LNCaP clone FGC (cell line): ENCODE measurements at regions not wholly inside any gene's neighbourhood (a gene's known extent, or its start where the extent isn't known, plus 50 kb on each side); places are given as distances from the start of the nearest gene placed in this dataset.

Experiments
- DNase-seq: peaks from one replicate; pipeline ENCODE4 v3.0.0-alpha.2; 2011; ENCODE audit warnings: low read depth
- H3K4me3 ChIP-seq: 2 replicates; pipeline ENCODE4 v1.5.1; 2011; ENCODE audit warnings: mild to moderate bottlenecking, low read depth, low read length, control low read depth
- CTCF ChIP-seq: IDR thresholded peaks from 2 replicates; pipeline ENCODE4 v1.5.1; 2012; ENCODE audit warnings: mild to moderate bottlenecking; ENCODE audit not compliant: control insufficient read depth, insufficient read depth; ENCODE audit errors: extremely low read depth

GRCh38 chr14:76962303-76962660 lies 66.2 kb downstream of the IRF2BPL start:
- H3K4me3 ChIP-seq = no peak overlapping the region
- DNase-seq = no peak
- no peak for TF ChIP-seq CTCF

GRCh38 chr14:76961631-76962302 lies 66.7 kb downstream of the IRF2BPL start:
- TF ChIP-seq CTCF = no peak
- no peak overlapping the region for H3K4me3 ChIP-seq
- DNase-seq = no peak

DNA sequence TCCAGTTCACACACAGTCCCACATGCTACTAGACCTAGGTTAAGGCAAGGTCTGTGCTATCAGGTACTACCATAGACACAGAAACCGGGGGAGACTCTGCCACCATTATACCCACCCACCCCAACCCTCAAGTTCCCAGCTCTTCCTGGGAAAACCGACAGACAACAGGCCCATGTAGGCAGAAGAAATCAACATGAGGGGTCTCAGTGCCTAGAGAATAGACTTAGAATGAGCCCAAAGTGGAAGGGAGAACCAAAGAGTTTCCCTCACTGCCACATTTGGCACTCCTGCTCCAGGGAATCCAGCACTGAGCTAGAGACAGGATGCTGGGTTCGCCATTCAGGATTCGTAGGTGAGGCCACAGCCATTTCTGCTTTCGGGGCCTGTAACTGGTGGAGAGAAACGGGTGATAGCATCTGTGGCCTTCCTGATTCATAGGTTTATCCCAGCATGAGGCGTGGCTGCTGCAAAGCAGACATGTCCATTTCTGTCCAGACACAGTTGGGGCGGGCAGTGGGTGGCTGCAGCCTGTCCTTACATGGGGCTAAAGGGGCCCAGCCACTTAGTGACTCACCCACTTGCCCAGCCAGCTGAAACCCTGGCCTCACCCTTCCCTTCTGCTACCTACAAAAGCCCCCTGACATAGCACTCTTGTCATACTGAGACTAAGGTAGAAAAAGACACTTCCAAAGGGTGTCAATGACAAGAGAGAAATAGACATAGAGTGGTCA lies 69.4 kb downstream of the IRF2BPL start:
- TF ChIP-seq CTCF = no peak
- H3K4me3 ChIP-seq = no peak overlapping the region
- DNase-seq = no peak

- no peak for DNase-seq
- no peak overlapping the region for H3K4me3 ChIP-seq
- TF ChIP-seq CTCF = no peak
Measured at GRCh38 chr14:76958020-76958979, 70.2 kb downstream of the IRF2BPL start.

GRCh38 chr14:76957224-76957891 lies 71.2 kb downstream of the IRF2BPL start:
- no peak for TF ChIP-seq CTCF
- H3K4me3 ChIP-seq = no peak overlapping the region
- DNase-seq = no peak

GRCh38 chr14:76956316-76957090 lies 72.0 kb downstream of the IRF2BPL start:
- no peak overlapping the region for H3K4me3 ChIP-seq
- no peak for TF ChIP-seq CTCF
- no peak for DNase-seq
